ENCODE measurements at regions not wholly inside any gene's neighbourhood (a gene's known extent, or its start where the extent isn't known, plus 50 kb on each side); places are given as distances from the start of the nearest gene placed in this dataset.

DNA sequence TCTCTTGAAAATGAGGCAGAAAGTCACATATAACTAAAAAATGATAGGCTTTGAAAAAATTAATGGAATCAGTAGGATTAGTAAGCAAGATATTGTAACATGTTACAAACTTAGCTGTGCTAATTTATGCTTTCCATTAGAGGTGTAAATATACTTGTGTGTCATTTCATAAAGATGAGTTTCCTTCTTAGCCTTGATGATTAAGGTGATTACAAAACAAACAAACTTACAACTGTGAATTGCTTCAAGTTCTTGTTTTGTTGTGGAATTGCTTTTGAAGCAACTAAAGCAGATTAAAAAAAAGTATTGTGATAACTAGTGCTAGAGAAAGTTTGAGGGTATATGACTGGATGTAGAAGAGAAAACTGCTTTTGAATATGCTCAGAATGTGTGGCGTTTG is 87.9 kb downstream of the DIPK2A start:
- H3K27me3 ChIP-seq (ENCODE audit: control insufficient read depth, insufficient read depth, low read length, poor library complexity, severe bottlenecking): no peaks in the 10 kb centered on the region
- DNase-seq: no peak
- no peak overlapping the region for H3K4me3 ChIP-seq (ENCODE audit: low read length)
- no peaks in the 10 kb centered on the region for H3K27me3 Mint-ChIP-seq (ENCODE audit: insufficient read depth)
- 100% methylated on average over 1 of the region's 1 CpG; no CpG with 5 or more reads in 1 of the 2 experiments for WGBS, 2 experiments (ENCODE audit: insufficient coverage in 1 of 2, insufficient read length in 1 of 2)
- H3K9ac ChIP-seq (ENCODE audit: extremely low read depth, low read length, poor library complexity, severe bottlenecking): no peak overlapping the region
- H3K4me1 ChIP-seq (ENCODE audit: control insufficient read depth, insufficient read depth, low read length): no peaks in the 10 kb centered on the region
- TF ChIP-seq, protein P1, sequence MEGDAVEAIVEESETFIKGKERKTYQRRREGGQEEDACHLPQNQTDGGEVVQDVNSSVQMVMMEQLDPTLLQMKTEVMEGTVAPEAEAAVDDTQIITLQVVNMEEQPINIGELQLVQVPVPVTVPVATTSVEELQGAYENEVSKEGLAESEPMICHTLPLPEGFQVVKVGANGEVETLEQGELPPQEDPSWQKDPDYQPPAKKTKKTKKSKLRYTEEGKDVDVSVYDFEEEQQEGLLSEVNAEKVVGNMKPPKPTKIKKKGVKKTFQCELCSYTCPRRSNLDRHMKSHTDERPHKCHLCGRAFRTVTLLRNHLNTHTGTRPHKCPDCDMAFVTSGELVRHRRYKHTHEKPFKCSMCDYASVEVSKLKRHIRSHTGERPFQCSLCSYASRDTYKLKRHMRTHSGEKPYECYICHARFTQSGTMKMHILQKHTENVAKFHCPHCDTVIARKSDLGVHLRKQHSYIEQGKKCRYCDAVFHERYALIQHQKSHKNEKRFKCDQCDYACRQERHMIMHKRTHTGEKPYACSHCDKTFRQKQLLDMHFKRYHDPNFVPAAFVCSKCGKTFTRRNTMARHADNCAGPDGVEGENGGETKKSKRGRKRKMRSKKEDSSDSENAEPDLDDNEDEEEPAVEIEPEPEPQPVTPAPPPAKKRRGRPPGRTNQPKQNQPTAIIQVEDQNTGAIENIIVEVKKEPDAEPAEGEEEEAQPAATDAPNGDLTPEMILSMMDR (conservative IDR thresholded peaks at IDR 0.05): no peak
- no peak overlapping the region for H3K4me3 Mint-ChIP-seq
- H3K9me3 Mint-ChIP-seq: no peaks in the 10 kb centered on the region
- peaks cover 10% of the 10 kb centered on the region for H3K4me1 Mint-ChIP-seq
- H3K36me3 ChIP-seq (ENCODE audit: control insufficient read depth, insufficient read depth, low read length): no peaks in the 10 kb centered on the region
- no peak overlapping the region for H3K27ac ChIP-seq (ENCODE audit: low read depth, low read length)
- H3K9me3 ChIP-seq (ENCODE audit: control insufficient read depth, low read length): no peaks in the 10 kb centered on the region
- H3K36me3 Mint-ChIP-seq (ENCODE audit: low read depth): no peaks in the 10 kb centered on the region
- no peak overlapping the region for H3K27ac Mint-ChIP-seq

- DNase-seq: no peak
- Mint-ChIP-seq H3K9me3 (no peaks in the 10 kb centered on the region), H3K4me1 (peaks cover 10% of the 10 kb centered on the region), H3K36me3 (ENCODE audit: low read depth) (no peaks in the 10 kb centered on the region), H3K27me3 (ENCODE audit: insufficient read depth) (no peaks in the 10 kb centered on the region), H3K27ac (no peak overlapping the region), H3K4me3 (no peak overlapping the region)
- 99% methylated on average over 9 of the region's 11 CpGs; no CpG with 5 or more reads in 1 of the 2 experiments for WGBS, 2 experiments (ENCODE audit: insufficient coverage in 1 of 2, insufficient read length in 1 of 2)
- Histone ChIP-seq H3K27me3 (ENCODE audit: control insufficient read depth, insufficient read depth, low read length, poor library complexity, severe bottlenecking) (no peaks in the 10 kb centered on the region), H3K4me3 (ENCODE audit: low read length) (no peak overlapping the region), H3K36me3 (ENCODE audit: control insufficient read depth, insufficient read depth, low read length) (no peaks in the 10 kb centered on the region), H3K27ac (ENCODE audit: low read depth, low read length) (no peak overlapping the region), H3K9ac (ENCODE audit: extremely low read depth, low read length, poor library complexity, severe bottlenecking) (no peak overlapping the region), H3K4me1 (ENCODE audit: control insufficient read depth, insufficient read depth, low read length) (no peaks in the 10 kb centered on the region), H3K9me3 (ENCODE audit: control insufficient read depth, low read length) (no peaks in the 10 kb centered on the region)
- TF ChIP-seq, protein P1 (conservative IDR thresholded peaks at IDR 0.05): no peak
Measured at GRCh38 chr3:144060881-144061280, 89.3 kb downstream of the DIPK2A start.

DNA sequence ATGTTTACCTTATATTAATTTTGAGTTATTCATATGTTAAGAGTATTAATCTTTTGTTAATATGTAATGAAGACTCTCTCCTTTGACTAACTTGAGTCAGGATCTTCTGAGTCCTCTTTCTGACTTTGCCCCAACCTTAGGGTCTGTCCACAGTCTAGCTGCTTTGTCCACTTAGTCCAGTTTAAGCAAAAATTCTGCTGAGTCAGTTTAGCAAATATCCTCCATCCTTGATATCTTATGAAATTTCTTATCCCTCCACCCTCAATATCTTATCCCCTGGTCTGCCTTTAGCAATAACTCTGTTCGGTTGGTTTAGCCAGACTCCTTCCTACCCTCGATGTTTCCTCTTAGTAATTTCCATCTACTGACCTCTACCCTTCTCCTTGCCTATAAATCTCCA is 91.7 kb downstream of the DIPK2A start:
- Mint-ChIP-seq H3K9me3 (no peaks in the 10 kb centered on the region), H3K4me3 (no peak overlapping the region), H3K27ac (no peak overlapping the region), H3K27me3 (ENCODE audit: insufficient read depth) (no peaks in the 10 kb centered on the region), H3K4me1 (peaks cover 10% of the 10 kb centered on the region), H3K36me3 (ENCODE audit: low read depth) (no peaks in the 10 kb centered on the region)
- DNase-seq: no peak
- Histone ChIP-seq H3K4me1 (ENCODE audit: control insufficient read depth, insufficient read depth, low read length) (no peaks in the 10 kb centered on the region), H3K27me3 (ENCODE audit: control insufficient read depth, insufficient read depth, low read length, poor library complexity, severe bottlenecking) (no peaks in the 10 kb centered on the region), H3K4me3 (ENCODE audit: low read length) (no peak overlapping the region), H3K27ac (ENCODE audit: low read depth, low read length) (no peak overlapping the region), H3K9ac (ENCODE audit: extremely low read depth, low read length, poor library complexity, severe bottlenecking) (no peak overlapping the region), H3K36me3 (ENCODE audit: control insufficient read depth, insufficient read depth, low read length) (no peaks in the 10 kb centered on the region), H3K9me3 (ENCODE audit: control insufficient read depth, low read length) (no peaks in the 10 kb centered on the region)
- TF ChIP-seq, protein P1 (conservative IDR thresholded peaks at IDR 0.05): no peak
- WGBS, 2 experiments (ENCODE audit: insufficient coverage in 1 of 2, insufficient read length in 1 of 2): 88 to 100% methylated on average over 1 to 2 of the region's 2 CpGs
